ENCODE measurements at regions not wholly inside any gene's neighbourhood (a gene's known extent, or its start where the extent isn't known, plus 50 kb on each side); places are given as distances from the start of the nearest gene placed in this dataset.

- TF ChIP-seq RBBP5 (IDR thresholded peaks at IDR 0.05; ENCODE audit: borderline replicate concordance, low read depth, low read length) (no peak), RXRA (IDR thresholded peaks at IDR 0.05; ENCODE audit: insufficient read depth, low read depth, low read length) (no peak), TAF1 (IDR thresholded peaks at IDR 0.05; ENCODE audit: low read depth, low read length) (no peak), ZNF274 (IDR thresholded peaks at IDR 0.05; ENCODE audit: borderline replicate concordance, extremely low read depth, low read length) (no peak)
- TF ChIP-seq, protein P1, sequence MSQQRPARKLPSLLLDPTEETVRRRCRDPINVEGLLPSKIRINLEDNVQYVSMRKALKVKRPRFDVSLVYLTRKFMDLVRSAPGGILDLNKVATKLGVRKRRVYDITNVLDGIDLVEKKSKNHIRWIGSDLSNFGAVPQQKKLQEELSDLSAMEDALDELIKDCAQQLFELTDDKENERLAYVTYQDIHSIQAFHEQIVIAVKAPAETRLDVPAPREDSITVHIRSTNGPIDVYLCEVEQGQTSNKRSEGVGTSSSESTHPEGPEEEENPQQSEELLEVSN (IDR thresholded peaks at IDR 0.05): no peak
Observed at GRCh38 chr5:9789777-9790176, 159.6 kb upstream of the TAS2R1 start (continued).
